OCI-LY7 (cell line): ENCODE measurements at regions not wholly inside any gene's neighbourhood (a gene's known extent, or its start where the extent isn't known, plus 50 kb on each side); places are given as distances from the start of the nearest gene placed in this dataset.

Experiments
- EZH2phosphoT487 ChIP-seq: fragments of 200-600 bp; sonication (generic); IDR thresholded peaks from 2 replicates; pipeline ENCODE4 v1.6.1; 2018; ENCODE audit warnings: low read depth, borderline replicate concordance, mild to moderate bottlenecking, mixed run types, antibody characterized with exemption, low read length, moderate library complexity, mixed read lengths
- TF ChIP-seq, protein P1 (sequence below): fragments of 200-600 bp; sonication (generic); conservative IDR thresholded peaks from 2 replicates; pipeline ENCODE4 v1.5.1; 2014; ENCODE audit warnings: mild to moderate bottlenecking, antibody characterized with exemption, low read length, moderate library complexity, mixed read lengths

DNA sequence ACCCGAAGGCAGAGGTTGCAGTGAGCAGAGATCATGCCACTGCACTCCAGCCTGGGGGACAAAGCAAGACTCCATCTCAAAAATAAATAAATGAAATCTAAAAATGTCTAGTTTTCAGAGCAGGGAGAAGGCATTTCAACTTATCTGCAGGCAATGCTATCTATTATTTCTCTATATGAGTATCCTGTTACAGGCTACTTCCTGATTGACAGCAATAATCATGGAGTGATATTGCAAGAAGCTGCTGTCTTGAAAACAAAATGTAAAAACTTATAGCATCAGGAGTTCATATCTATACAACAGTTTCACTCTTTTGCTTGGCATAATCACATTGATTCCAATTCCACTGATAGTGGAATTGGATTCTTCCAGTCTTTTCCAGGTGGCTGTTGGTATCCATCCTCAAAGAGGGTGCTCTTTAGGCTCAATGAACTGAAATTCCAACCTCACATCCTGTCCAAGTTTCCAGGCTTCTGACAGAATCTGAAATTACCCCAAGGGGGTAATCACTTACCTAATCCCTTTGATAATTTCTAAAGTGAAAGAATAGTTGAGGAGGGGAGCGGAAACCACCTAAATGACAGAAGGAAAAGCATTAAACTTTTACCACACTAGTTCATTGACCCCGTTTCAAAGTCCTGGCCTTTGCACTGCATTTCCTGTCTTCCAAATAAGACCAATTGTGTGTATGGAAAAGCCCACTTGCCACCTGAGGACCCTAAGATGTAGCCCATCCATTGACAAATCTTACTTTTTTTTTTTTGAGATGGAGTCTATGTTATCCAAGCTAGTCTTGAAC, 107.6 kb downstream of the GLUL start:
- TF ChIP-seq, protein P1, sequence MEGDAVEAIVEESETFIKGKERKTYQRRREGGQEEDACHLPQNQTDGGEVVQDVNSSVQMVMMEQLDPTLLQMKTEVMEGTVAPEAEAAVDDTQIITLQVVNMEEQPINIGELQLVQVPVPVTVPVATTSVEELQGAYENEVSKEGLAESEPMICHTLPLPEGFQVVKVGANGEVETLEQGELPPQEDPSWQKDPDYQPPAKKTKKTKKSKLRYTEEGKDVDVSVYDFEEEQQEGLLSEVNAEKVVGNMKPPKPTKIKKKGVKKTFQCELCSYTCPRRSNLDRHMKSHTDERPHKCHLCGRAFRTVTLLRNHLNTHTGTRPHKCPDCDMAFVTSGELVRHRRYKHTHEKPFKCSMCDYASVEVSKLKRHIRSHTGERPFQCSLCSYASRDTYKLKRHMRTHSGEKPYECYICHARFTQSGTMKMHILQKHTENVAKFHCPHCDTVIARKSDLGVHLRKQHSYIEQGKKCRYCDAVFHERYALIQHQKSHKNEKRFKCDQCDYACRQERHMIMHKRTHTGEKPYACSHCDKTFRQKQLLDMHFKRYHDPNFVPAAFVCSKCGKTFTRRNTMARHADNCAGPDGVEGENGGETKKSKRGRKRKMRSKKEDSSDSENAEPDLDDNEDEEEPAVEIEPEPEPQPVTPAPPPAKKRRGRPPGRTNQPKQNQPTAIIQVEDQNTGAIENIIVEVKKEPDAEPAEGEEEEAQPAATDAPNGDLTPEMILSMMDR, result no peak
- no peak for TF ChIP-seq EZH2phosphoT487
